Right lobe of liver (tissue), 4 donors: ENCODE measurements at regions not wholly inside any gene's neighbourhood (a gene's known extent, or its start where the extent isn't known, plus 50 kb on each side); places are given as distances from the start of the nearest gene placed in this dataset.

Experiments
- CTCF ChIP-seq, 4 donors: fragments of 200-600 bp in 3 of 4; fragments of 450-650 bp in 1 of 4; IDR thresholded peaks; one replicate each; pipeline versions ENCODE4 v1.5.1 to v1.8.0; 2016 to 2022; ENCODE audit warnings: antibody characterized with exemption in 4 of 4, mild to moderate bottlenecking in 2 of 4
- POLR2A ChIP-seq: fragments of 450-650 bp; IDR thresholded peaks from one replicate; pipeline ENCODE4 v1.6.1; 2017; ENCODE audit warnings: antibody characterized with exemption, mild to moderate bottlenecking
- donor health status: DM: no; HTN: no; CAD: no.
- donor health status: DM: no; HTN: no; CAD: no.
- donor health status: DM: no; HTN: yes; CAD: no.

GRCh38 chr3:187616307-187616972, 53.8 kb downstream of the SST start:
- no peak for TF ChIP-seq POLR2A
- peak; percentile 67 to 86 (median 78) for TF ChIP-seq CTCF (IDR thresholded peaks at IDR 0.05)
